ENCODE measurements at regions not wholly inside any gene's neighbourhood (a gene's known extent, or its start where the extent isn't known, plus 50 kb on each side); places are given as distances from the start of the nearest gene placed in this dataset.

DNA sequence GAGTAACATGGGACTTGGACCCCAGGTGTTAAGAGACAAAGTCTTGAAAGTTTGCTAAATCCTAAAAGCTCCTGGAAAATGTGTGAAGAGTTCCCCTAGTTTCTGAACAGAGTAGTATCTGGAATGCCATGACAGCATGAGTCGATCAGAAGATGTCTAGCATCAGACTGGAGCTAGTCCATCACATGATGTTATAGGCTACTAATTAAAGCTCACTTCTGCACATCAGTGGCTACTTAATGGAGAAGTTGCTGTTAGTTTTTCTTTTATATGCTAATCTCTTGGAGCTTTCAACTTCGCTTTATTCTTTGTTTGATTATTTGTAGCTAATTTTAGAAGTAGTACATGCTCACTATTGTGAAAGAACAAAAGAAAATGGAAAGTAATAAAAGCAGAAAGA lies 471.3 kb upstream of the KLF4 start:
- TF ChIP-seq RELA (CRISPR knock-in tag; IDR thresholded peaks at IDR 0.05) = no peak
- no peak for TF ChIP-seq TAF1 (CRISPR knock-in tag; IDR thresholded peaks at IDR 0.05)
- TF ChIP-seq MAF1 (CRISPR knock-in tag; IDR thresholded peaks at IDR 0.05; ENCODE audit: borderline replicate concordance) = no peak

Measured in HepG2 (cell line).